LNCaP clone FGC (cell line): ENCODE measurements at regions not wholly inside any gene's neighbourhood (a gene's known extent, or its start where the extent isn't known, plus 50 kb on each side); places are given as distances from the start of the nearest gene placed in this dataset.
A peak's percentile ranks its signal among the peaks of the same experiment; 100 is the strongest.

Experiments used
- DNase-seq: peaks from one replicate; pipeline ENCODE4 v3.0.0-alpha.2; 2011; ENCODE audit warnings: low read depth
- H3K4me3 ChIP-seq: 2 replicates; pipeline ENCODE4 v1.5.1; 2011; ENCODE audit warnings: mild to moderate bottlenecking, low read depth, low read length, control low read depth
- TF ChIP-seq, protein P1 (sequence below): IDR thresholded peaks from 2 replicates; pipeline ENCODE4 v1.5.1; 2012; ENCODE audit warnings: mild to moderate bottlenecking; ENCODE audit not compliant: control insufficient read depth, insufficient read depth; ENCODE audit errors: extremely low read depth

DNA sequence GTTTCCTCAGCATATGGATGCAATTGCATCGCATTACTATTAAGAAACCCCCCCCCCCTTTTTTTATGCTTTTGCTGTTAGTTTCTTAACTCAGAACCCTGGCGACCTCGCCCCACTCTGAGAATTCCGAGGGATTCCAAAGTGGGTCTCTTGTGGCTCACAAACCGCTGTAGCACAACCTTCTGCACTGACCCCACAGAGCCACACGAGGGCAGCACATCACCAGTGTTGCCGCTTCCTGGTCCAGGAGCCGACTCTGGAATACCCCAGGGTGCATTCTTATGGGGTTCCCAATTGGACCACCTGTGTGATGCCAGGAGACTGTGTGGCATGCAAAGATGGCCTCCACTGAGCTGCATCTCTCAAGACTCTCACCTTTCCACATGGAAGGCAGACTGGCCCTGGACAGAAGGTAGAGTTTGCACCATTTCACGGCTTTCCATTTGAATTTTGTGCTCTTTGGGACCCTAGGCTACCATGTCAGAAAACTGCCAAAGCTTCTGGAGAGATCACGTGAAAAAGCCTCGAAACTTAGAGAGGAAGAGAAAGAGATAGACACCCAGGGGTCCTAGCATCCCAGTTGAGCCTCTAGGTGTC is 432.7 kb upstream of the ASIC2 start:
- H3K4me3 ChIP-seq = no peak overlapping the region
- TF ChIP-seq, protein P1, sequence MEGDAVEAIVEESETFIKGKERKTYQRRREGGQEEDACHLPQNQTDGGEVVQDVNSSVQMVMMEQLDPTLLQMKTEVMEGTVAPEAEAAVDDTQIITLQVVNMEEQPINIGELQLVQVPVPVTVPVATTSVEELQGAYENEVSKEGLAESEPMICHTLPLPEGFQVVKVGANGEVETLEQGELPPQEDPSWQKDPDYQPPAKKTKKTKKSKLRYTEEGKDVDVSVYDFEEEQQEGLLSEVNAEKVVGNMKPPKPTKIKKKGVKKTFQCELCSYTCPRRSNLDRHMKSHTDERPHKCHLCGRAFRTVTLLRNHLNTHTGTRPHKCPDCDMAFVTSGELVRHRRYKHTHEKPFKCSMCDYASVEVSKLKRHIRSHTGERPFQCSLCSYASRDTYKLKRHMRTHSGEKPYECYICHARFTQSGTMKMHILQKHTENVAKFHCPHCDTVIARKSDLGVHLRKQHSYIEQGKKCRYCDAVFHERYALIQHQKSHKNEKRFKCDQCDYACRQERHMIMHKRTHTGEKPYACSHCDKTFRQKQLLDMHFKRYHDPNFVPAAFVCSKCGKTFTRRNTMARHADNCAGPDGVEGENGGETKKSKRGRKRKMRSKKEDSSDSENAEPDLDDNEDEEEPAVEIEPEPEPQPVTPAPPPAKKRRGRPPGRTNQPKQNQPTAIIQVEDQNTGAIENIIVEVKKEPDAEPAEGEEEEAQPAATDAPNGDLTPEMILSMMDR = peak; percentile 81
- no peak for DNase-seq

- DNase-seq = no peak
- TF ChIP-seq, protein P1 = no peak
- H3K4me3 ChIP-seq = no peak overlapping the region
These were observed 437.0 kb upstream of the ASIC2 start for GRCh38 chr17:33730131-33730530.

- TF ChIP-seq, protein P1 = no peak
- DNase-seq = no peak
- no peak overlapping the region for H3K4me3 ChIP-seq
These were observed 439.0 kb upstream of the ASIC2 start for GRCh38 chr17:33732116-33732515.

DNA sequence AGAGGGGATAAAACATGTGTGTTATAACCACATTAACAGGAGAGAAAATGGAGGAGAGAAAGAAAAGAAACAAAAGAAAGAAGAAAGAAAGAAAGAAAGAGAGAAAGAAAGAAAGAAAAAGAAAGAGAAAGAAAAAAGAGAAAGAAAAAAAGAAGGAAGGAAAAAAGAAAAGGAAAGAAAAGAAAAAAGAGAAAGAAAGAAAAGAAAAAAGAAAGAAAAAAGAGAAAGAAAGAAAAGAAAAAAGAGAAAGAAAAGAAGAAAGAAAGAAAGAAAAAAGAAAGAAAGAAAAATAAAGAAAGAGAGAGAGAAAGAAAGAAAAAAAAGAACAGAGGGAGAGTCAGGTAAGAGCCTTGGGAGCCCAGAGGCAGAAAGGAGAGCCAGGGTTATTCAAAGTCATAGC is 446.6 kb upstream of the ASIC2 start:
- H3K4me3 ChIP-seq = no peak overlapping the region
- no peak for DNase-seq
- TF ChIP-seq, protein P1 = no peak

- TF ChIP-seq, protein P1 = no peak
These were observed 452.1 kb upstream of the ASIC2 start for GRCh38 chr17:33745047-33745760.

GRCh38 chr17:33749171-33749570 is 456.1 kb upstream of the ASIC2 start:
- DNase-seq = no peak
- TF ChIP-seq, protein P1 = no peak
- H3K4me3 ChIP-seq = no peak overlapping the region

More at GRCh38 chr17:33745047-33745760, 452.1 kb upstream of the ASIC2 start:
- H3K4me3 ChIP-seq = no peak overlapping the region
- no peak for DNase-seq
